Ovary (tissue), 7 donors: ENCODE measurements at regions not wholly inside any gene's neighbourhood (a gene's known extent, or its start where the extent isn't known, plus 50 kb on each side); places are given as distances from the start of the nearest gene placed in this dataset.

Experiments
- DNase-seq, 5 donors: peaks; one replicate each; pipeline ENCODE4 v3.0.0-alpha.2; 2019 to 2020
- H3K27ac ChIP-seq, 2 donors: fragments of 200-600 bp; one replicate each; pipeline versions ENCODE4 v1.5.1 to v1.8.0; 2019 to 2022
- H3K27me3 ChIP-seq: fragments of 200-600 bp; one replicate; pipeline ENCODE4 v1.8.0; 2022
- H3K36me3 ChIP-seq: fragments of 200-600 bp; sonication (generic); one replicate; pipeline ENCODE4 v1.5.1; 2019
- H3K4me1 ChIP-seq: one replicate; pipeline ENCODE4 v1.8.1; 2013; ENCODE audit warnings: mild to moderate bottlenecking, moderate library complexity; ENCODE audit not compliant: insufficient read depth
- H3K4me3 ChIP-seq: fragments of 200-600 bp; sonication (generic); one replicate; pipeline ENCODE4 v1.5.1; 2017
- H3K9me3 ChIP-seq, 2 donors: fragments of 200-600 bp in 1 of 2; sonication (generic) in 1 of 2; one replicate each; pipeline versions ENCODE4 v1.5.1 to v1.8.1; 2013 to 2019; ENCODE audit warnings: mild to moderate bottlenecking in 1 of 2, moderate library complexity in 1 of 2
- EP300 ChIP-seq: sonication (generic); formaldehyde crosslinking; IDR thresholded peaks from one replicate; pipeline ENCODE4 v1.6.1; 2017; ENCODE audit warnings: antibody characterized with exemption
- POLR2A ChIP-seq: fragments of 450-650 bp; IDR thresholded peaks from one replicate; pipeline ENCODE4 v1.6.1; 2017; ENCODE audit warnings: antibody characterized with exemption, mild to moderate bottlenecking, moderate library complexity
- WGBS, 3 donors: extraction: QIAGEN DNeasy Blood & Tissue Kit in 1 of 3; methylation state at CpG; one replicate each; pipeline versions ENCODE4 v1.1.5 to v1.1.7; 2013 to 2017; 5-methylcytosine and 5-hydroxymethylcytosine counted together
- intact Hi-C, 4 donors: fragments of 100-400 bp; cut with DNase I; formaldehyde crosslinking; loops; one replicate each; pipeline versions ENCODE4 v1.11.0 to v1.15.1; 2022 to 2023
- TF ChIP-seq, protein P1 (sequence below), 3 donors: fragments of 450-650 bp in 2 of 3; fragments of 200-600 bp in 1 of 3; IDR thresholded peaks; one replicate each; pipeline versions ENCODE4 v1.5.1 to v1.8.0; 2016 to 2022; ENCODE audit warnings: antibody characterized with exemption in 3 of 3, mild to moderate bottlenecking in 1 of 3
- donor health status: DM: no; HTN: no; CAD: no; lungs with moderate emphysema.
- donor health status: DM: no; HTN: no; CAD: no.
- donor health status: Bipolar disorder and iron deficiency.
- donor health status: DM: no; HTN: no; CAD: no.
- donor health status: DM: yes; HTN: yes; CAD: no.

DNA sequence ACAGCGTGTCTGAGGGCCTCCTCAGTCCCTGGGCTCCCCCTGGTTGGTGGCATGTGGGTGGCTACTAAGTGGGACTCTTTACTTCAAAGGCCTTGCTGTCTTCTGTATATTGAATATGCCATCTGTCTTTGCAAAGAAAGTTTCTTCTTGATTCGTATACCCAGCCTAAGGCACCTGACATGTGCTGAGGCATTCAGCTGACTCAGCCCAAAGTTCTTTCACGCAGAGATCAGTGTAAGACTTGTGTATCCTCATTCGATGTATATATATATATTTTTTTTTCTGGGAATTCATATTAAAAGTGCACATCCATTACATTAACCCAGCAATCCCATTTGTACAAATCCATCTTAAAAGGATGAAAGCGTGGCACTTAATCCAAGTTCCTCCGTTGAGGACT is 115.1 kb upstream of the PMEPA1 start:
- Histone ChIP-seq H3K27ac (no peak overlapping the region), H3K36me3 (no peaks in the 10 kb centered on the region), H3K27me3 (no peaks in the 10 kb centered on the region), H3K4me3 (no peak overlapping the region), H3K9me3 (no peaks in the 10 kb centered on the region), H3K4me1 (peaks cover 2% of the 10 kb centered on the region)
- intact Hi-C loops, result no loop called here
- WGBS, 3 donors, result 93 to 98% (median 96%) methylated on average over 6 of the region's 6 CpGs
- no peak for TF ChIP-seq POLR2A
- TF ChIP-seq, protein P1, sequence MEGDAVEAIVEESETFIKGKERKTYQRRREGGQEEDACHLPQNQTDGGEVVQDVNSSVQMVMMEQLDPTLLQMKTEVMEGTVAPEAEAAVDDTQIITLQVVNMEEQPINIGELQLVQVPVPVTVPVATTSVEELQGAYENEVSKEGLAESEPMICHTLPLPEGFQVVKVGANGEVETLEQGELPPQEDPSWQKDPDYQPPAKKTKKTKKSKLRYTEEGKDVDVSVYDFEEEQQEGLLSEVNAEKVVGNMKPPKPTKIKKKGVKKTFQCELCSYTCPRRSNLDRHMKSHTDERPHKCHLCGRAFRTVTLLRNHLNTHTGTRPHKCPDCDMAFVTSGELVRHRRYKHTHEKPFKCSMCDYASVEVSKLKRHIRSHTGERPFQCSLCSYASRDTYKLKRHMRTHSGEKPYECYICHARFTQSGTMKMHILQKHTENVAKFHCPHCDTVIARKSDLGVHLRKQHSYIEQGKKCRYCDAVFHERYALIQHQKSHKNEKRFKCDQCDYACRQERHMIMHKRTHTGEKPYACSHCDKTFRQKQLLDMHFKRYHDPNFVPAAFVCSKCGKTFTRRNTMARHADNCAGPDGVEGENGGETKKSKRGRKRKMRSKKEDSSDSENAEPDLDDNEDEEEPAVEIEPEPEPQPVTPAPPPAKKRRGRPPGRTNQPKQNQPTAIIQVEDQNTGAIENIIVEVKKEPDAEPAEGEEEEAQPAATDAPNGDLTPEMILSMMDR (IDR thresholded peaks at IDR 0.05), result no peak
- no peak for TF ChIP-seq EP300
- no peak for DNase-seq

DNA sequence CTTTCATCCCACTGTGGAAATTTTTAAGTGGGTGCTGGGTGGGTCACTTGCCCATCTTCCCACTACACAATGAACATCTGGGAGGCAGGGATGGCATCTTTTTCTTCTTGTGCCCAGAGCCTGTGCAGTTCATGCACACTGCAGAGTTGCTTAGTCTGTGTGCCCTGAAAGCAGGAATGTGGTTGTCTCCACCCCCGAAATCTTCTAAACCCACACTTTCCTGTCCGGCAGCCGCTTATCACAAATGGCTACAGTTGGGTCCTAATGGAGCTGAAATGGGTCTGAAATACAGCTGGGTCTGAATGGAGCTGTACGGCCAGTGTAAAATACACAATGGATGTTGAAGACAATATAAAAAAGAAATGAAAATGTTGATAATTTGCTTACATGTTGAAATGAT is 112.1 kb upstream of the PMEPA1 start:
- intact Hi-C loops, result no loop called here
- H3K27ac ChIP-seq, result no peak overlapping the region
- no peaks in the 10 kb centered on the region for H3K27me3 ChIP-seq
- H3K9me3 ChIP-seq, result no peaks in the 10 kb centered on the region
- H3K36me3 ChIP-seq, result no peaks in the 10 kb centered on the region
- no peak for TF ChIP-seq EP300
- TF ChIP-seq, protein P1 (IDR thresholded peaks at IDR 0.05), result no peak
- no peak for TF ChIP-seq POLR2A
- 75 to 91% (median 81%) methylated on average over 4 of the region's 4 CpGs for WGBS, 3 donors
- peaks cover 2% of the 10 kb centered on the region for H3K4me1 ChIP-seq
- DNase-seq, result peak in 1 of 5 donors; percentile 3
- no peak overlapping the region for H3K4me3 ChIP-seq

DNA sequence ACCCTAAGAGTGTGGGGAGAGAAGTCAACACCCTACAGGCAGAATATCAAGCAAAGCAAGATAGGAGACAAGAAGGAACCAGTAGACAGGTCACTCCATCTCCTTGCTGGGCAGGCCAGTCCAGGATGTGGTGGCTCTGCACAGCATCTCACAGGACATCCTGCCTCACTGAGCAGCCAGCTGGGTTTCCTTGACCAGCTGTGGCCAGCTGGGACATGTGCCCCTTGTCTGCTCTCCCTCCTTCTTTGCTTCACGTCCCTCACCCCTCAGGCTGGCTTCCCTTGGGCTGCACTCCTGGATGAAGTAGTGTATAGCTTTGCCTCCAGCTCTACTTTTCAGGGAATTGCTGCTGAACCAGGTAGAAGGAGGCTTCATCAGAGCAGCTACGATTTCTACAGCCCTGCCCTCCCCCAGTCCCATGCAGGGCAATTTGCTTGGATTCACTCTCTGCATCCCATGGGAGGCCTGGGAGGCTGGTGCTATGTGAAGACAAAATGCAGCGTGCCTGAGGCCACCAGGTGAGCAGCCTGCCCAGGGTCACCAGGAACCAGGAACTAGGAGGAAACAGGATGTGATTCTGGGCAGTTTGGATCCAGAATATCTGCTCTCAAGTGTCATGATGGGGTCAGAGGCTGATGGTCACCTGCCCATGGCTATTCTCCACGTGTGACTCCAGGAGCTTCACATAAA is 110.0 kb upstream of the PMEPA1 start:
- DNase-seq, result peak in 1 of 5 donors; percentile 12
- Histone ChIP-seq H3K27me3 (no peaks in the 10 kb centered on the region), H3K27ac (no peak overlapping the region), H3K36me3 (no peaks in the 10 kb centered on the region), H3K4me1 (no peaks in the 10 kb centered on the region), H3K4me3 (no peak overlapping the region), H3K9me3 (no peaks in the 10 kb centered on the region)
- 51 to 78% (median 60%) methylated on average over 4 of the region's 4 CpGs for WGBS, 3 donors
- intact Hi-C loops, result no loop called here
- no peak for TF ChIP-seq POLR2A
- TF ChIP-seq, protein P1 (IDR thresholded peaks at IDR 0.05), result no peak
- no peak for TF ChIP-seq EP300

DNA sequence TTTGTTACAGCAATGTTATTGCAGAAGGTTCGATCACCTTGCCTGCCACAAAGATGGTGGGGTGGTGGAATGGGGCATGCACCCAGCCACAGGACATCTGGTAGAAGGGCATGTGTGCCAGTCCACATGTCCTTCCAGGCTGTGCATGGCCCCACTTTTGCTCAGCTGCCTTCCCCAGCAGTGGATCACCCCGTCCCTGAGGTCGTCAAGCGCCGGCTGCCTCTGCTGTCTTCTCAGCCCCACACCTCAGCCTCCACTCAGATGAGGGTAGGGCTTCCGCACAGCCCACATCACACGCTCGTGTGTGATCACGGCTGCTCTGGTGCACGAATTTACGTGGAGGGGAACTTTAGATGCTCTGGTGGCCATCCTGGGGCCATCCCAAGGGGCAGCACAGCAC is 109.5 kb upstream of the PMEPA1 start:
- TF ChIP-seq EP300 (no peak), POLR2A (no peak)
- TF ChIP-seq, protein P1 (IDR thresholded peaks at IDR 0.05), result no peak
- DNase-seq, result peak in 1 of 5 donors; percentile 12
- Histone ChIP-seq H3K4me1 (no peaks in the 10 kb centered on the region), H3K27ac (no peak overlapping the region), H3K9me3 (no peaks in the 10 kb centered on the region), H3K4me3 (no peak overlapping the region), H3K27me3 (no peaks in the 10 kb centered on the region), H3K36me3 (no peaks in the 10 kb centered on the region)
- intact Hi-C loops, result no loop called here
- WGBS, 3 donors, result 89 to 95% (median 93%) methylated on average over 11 of the region's 11 CpGs
